ENCODE measurements at regions not wholly inside any gene's neighbourhood (a gene's known extent, or its start where the extent isn't known, plus 50 kb on each side); places are given as distances from the start of the nearest gene placed in this dataset.
"Not testable (repeated sequence)": the region's sequence is repeated elsewhere in the genome, so short reads cannot be mapped to it uniquely, and the experiment has no call there.

- H3K27ac ChIP-seq: no peak overlapping the region
- ATAC-seq (no peak), DNase-seq (no peak)
- intact Hi-C loops (cut with DNase I): no loop called here
- H3K27me3 ChIP-seq: no peaks in the 10 kb centered on the region
- TF ChIP-seq CTCF (IDR thresholded peaks at IDR 0.05): no peak
- H3K9me3 ChIP-seq: no peaks in the 10 kb centered on the region
- no peaks in the 10 kb centered on the region for H3K36me3 ChIP-seq
- H3K4me1 ChIP-seq: peaks cover 0 to 13% (median 5%) of the 10 kb centered on the region in 9 donors
- no peak overlapping the region for H3K4me3 ChIP-seq
- WGBS, 2 donors: 54 to 72% methylated on average over 3 of the region's 3 CpGs
Observed at GRCh38 chr15:81807806-81808205, 238.0 kb downstream of the MEX3B start.

- H3K27me3 ChIP-seq: no peaks in the 10 kb centered on the region
- intact Hi-C loops (cut with DNase I): no loop called here
- H3K27ac ChIP-seq: no peak overlapping the region
- H3K4me3 ChIP-seq: no peak overlapping the region
- H3K36me3 ChIP-seq: no peaks in the 10 kb centered on the region
- peaks cover 0 to 13% (median 5%) of the 10 kb centered on the region in 9 donors for H3K4me1 ChIP-seq
- no peak for TF ChIP-seq CTCF (IDR thresholded peaks at IDR 0.05)
- no peaks in the 10 kb centered on the region for H3K9me3 ChIP-seq
- no peak for DNase-seq
- 92 to 93% methylated on average over 2 of the region's 2 CpGs for WGBS, 2 donors
- no peak for ATAC-seq
Observed at GRCh38 chr15:81807186-81807585, 238.6 kb downstream of the MEX3B start.

- WGBS, 2 donors: 96 to 100% methylated on average over 1 of the region's 1 CpG
- Histone ChIP-seq H3K4me1 (no peaks in the 10 kb centered on the region), H3K9me3 (no peaks in the 10 kb centered on the region), H3K27ac (no peak overlapping the region), H3K27me3 (peaks cover 0 to 10% (median 0%) of the 10 kb centered on the region in 7 donors), H3K4me3 (no peak overlapping the region), H3K36me3 (no peaks in the 10 kb centered on the region)
- DNase-seq: no peak
- ATAC-seq: no peak
- no peak for TF ChIP-seq CTCF (IDR thresholded peaks at IDR 0.05)
- intact Hi-C loops (cut with DNase I): no loop called here
Observed at GRCh38 chr15:81795899-81796298, 249.9 kb downstream of the MEX3B start.

GRCh38 chr15:81792646-81793045 lies 253.2 kb downstream of the MEX3B start:
- no peak for TF ChIP-seq CTCF (IDR thresholded peaks at IDR 0.05)
- ATAC-seq (no peak), DNase-seq (no peak)
- 91 to 93% methylated on average over 2 of the region's 2 CpGs for WGBS, 2 donors
- Histone ChIP-seq H3K36me3 (no peaks in the 10 kb centered on the region), H3K4me3 (no peak overlapping the region), H3K27ac (no peak overlapping the region), H3K4me1 (no peaks in the 10 kb centered on the region), H3K9me3 (no peaks in the 10 kb centered on the region), H3K27me3 (peaks cover 0 to 10% (median 3%) of the 10 kb centered on the region in 7 donors)
- intact Hi-C loops (cut with DNase I): no loop called here

- H3K27ac ChIP-seq; H3K4me1 ChIP-seq; H3K9me3 ChIP-seq; H3K36me3 ChIP-seq; DNase-seq; H3K4me3 ChIP-seq; intact Hi-C loops (cut with DNase I); ATAC-seq: not testable (repeated sequence)
- WGBS, 2 donors: 95 to 97% methylated on average over 2 of the region's 2 CpGs
- peaks cover 0 to 20% (median 4%) of the 10 kb centered on the region in 7 donors for H3K27me3 ChIP-seq
Observed at GRCh38 chr15:81791322-81791721, 254.5 kb downstream of the MEX3B start.
